HepG2 (cell line): ENCODE measurements at regions not wholly inside any gene's neighbourhood (a gene's known extent, or its start where the extent isn't known, plus 50 kb on each side); places are given as distances from the start of the nearest gene placed in this dataset.

Experiments
- BRD4 ChIP-seq: sonication (generic); formaldehyde crosslinking; IDR thresholded peaks from 2 replicates; pipeline ENCODE4 v1.4.0; 2020; ENCODE audit warnings: missing genetic modification reagents
- ETV5 ChIP-seq: IDR thresholded peaks from 2 replicates; pipeline ENCODE4 v1.6.1; 2018; ENCODE audit warnings: missing biosample characterization, missing genetic modification reagents, inconsistent platforms, borderline replicate concordance
- HNRNPLL ChIP-seq: fragments of 200-400 bp; formaldehyde crosslinking; IDR thresholded peaks from 2 replicates; pipeline ENCODE4 v1.6.1; 2017; ENCODE audit warnings: mild to moderate bottlenecking, low read depth, low read length; ENCODE audit not compliant: poor library complexity, severe bottlenecking
- MZF1 ChIP-seq: sonication (generic); formaldehyde crosslinking; IDR thresholded peaks from 2 replicates; pipeline ENCODE4 v1.8.1; 2023; ENCODE audit warnings: mild to moderate bottlenecking, missing genetic modification reagents, borderline replicate concordance
- PATZ1 ChIP-seq: sonication (generic); formaldehyde crosslinking; IDR thresholded peaks from 2 replicates; pipeline ENCODE4 v1.4.0; 2020; ENCODE audit warnings: missing genetic modification reagents
- PRMT3 ChIP-seq: sonication (generic); formaldehyde crosslinking; IDR thresholded peaks from 2 replicates; pipeline ENCODE4 v1.8.1; 2022; ENCODE audit warnings: low read depth, mild to moderate bottlenecking, moderate library complexity, missing genetic modification reagents, borderline replicate concordance
- RNF2 ChIP-seq: fragments of 450-650 bp; conservative IDR thresholded peaks from 2 replicates; pipeline ENCODE4 v1.6.1; 2016; ENCODE audit warnings: low read depth
- SMAD1 ChIP-seq: sonication (generic); formaldehyde crosslinking; IDR thresholded peaks from 2 replicates; pipeline ENCODE4 v1.4.0; 2020; ENCODE audit warnings: missing genetic modification reagents, low read depth, mild to moderate bottlenecking, borderline replicate concordance
- SP1 ChIP-seq, 2 experiments: fragments of 450-650 bp in 1 of 2; sonication (generic) in 1 of 2; formaldehyde crosslinking in 1 of 2; IDR thresholded peaks; 2 replicates each; pipeline versions ENCODE4 v1.4.0 to v1.6.1; 2016 to 2020; ENCODE audit warnings: missing genetic modification reagents in 1 of 2
- SUZ12 ChIP-seq: fragments of 150-350 bp; IDR thresholded peaks from 2 replicates; pipeline ENCODE4 v1.6.1; 2014; ENCODE audit warnings: low read depth, low read length
- TRIM24 ChIP-seq: sonication (generic); formaldehyde crosslinking; IDR thresholded peaks from 2 replicates; pipeline ENCODE4 v1.8.0; 2022; ENCODE audit warnings: mild to moderate bottlenecking, missing genetic modification reagents
- WIZ ChIP-seq: sonication (generic); formaldehyde crosslinking; IDR thresholded peaks from 2 replicates; pipeline ENCODE4 v1.5.1; 2020; ENCODE audit warnings: mild to moderate bottlenecking, missing genetic modification reagents
- ZHX1 ChIP-seq: sonication (generic); formaldehyde crosslinking; IDR thresholded peaks from 2 replicates; pipeline ENCODE4 v1.8.1; 2022; ENCODE audit warnings: low read depth, mild to moderate bottlenecking, missing genetic modification reagents
- ZKSCAN5 ChIP-seq: sonication (generic); formaldehyde crosslinking; IDR thresholded peaks from 2 replicates; pipeline ENCODE4 v1.5.1; 2020; ENCODE audit warnings: mild to moderate bottlenecking, missing genetic modification reagents
- ZMAT5 ChIP-seq: sonication (generic); formaldehyde crosslinking; IDR thresholded peaks from 2 replicates; pipeline ENCODE4 v1.5.0; 2020; ENCODE audit warnings: mild to moderate bottlenecking, low read depth, missing genetic modification reagents, borderline replicate concordance
- ZMYM3 ChIP-seq: sonication (generic); formaldehyde crosslinking; IDR thresholded peaks from 2 replicates; pipeline ENCODE4 v1.5.1; 2020; ENCODE audit warnings: mild to moderate bottlenecking, missing genetic modification reagents
- ZNF263 ChIP-seq: sonication (generic); formaldehyde crosslinking; IDR thresholded peaks from 2 replicates; pipeline ENCODE4 v1.4.0; 2020; ENCODE audit warnings: missing genetic modification reagents
- ZNF274 ChIP-seq: sonication (generic); formaldehyde crosslinking; IDR thresholded peaks from 2 replicates; pipeline ENCODE4 v1.5.1; 2020; ENCODE audit warnings: mild to moderate bottlenecking, missing genetic modification reagents
- ZNF335 ChIP-seq: sonication (generic); formaldehyde crosslinking; IDR thresholded peaks from 2 replicates; pipeline ENCODE4 v1.4.0; 2020; ENCODE audit warnings: missing genetic modification reagents
- ZNF512B ChIP-seq: sonication (generic); formaldehyde crosslinking; IDR thresholded peaks from 2 replicates; pipeline ENCODE4 v1.5.1; 2020; ENCODE audit warnings: missing genetic modification reagents, mild to moderate bottlenecking, borderline replicate concordance
- ZNF556 ChIP-seq: sonication (generic); formaldehyde crosslinking; IDR thresholded peaks from 2 replicates; pipeline ENCODE4 v1.4.0; 2020; ENCODE audit warnings: mild to moderate bottlenecking, missing genetic modification reagents, borderline replicate concordance
- ZNF720 ChIP-seq: sonication (generic); formaldehyde crosslinking; IDR thresholded peaks from 2 replicates; pipeline ENCODE4 v1.4.0; 2020; ENCODE audit warnings: missing genetic modification reagents

- TF ChIP-seq SP1 (IDR thresholded peaks at IDR 0.05) (no peak), SP1 (CRISPR knock-in tag; IDR thresholded peaks at IDR 0.05) (no peak), MZF1 (no peak), RNF2 (peak; percentile 63; the same call in 1 of the 2 replicates), SUZ12 (no peak), ZNF263 (CRISPR knock-in tag) (no peak), ZNF556 (CRISPR knock-in tag) (no peak; the same call in 1 of the 2 replicates), ZNF512B (CRISPR knock-in tag) (no peak), BRD4 (CRISPR knock-in tag) (no peak), ZMAT5 (no peak), ZHX1 (CRISPR knock-in tag) (no peak), HNRNPLL (no peak), ZMYM3 (CRISPR knock-in tag) (peak; percentile 41; the same call in 1 of the 2 replicates), PATZ1 (CRISPR knock-in tag) (peak; percentile 51; the same call in 1 of the 2 replicates), PRMT3 (no peak), ZNF720 (CRISPR knock-in tag) (no peak), TRIM24 (CRISPR knock-in tag) (peak; percentile 59; the same call in 1 of the 2 replicates), WIZ (CRISPR knock-in tag) (0 out of 2 replicates have a peak, but pooled peaks have one; percentile 46), ETV5 (CRISPR knock-in tag) (no peak; the same call in 1 of the 2 replicates), ZNF335 (no peak), SMAD1 (CRISPR knock-in tag) (no peak), ZKSCAN5 (CRISPR knock-in tag) (no peak), ZNF274 (CRISPR knock-in tag) (no peak)
Observed at GRCh38 chr2:41894563-41895333, 153.1 kb upstream of the PKDCC start (continued).
